Upper lobe of right lung (tissue), 1 donor: ENCODE measurements at regions not wholly inside any gene's neighbourhood (a gene's known extent, or its start where the extent isn't known, plus 50 kb on each side); places are given as distances from the start of the nearest gene placed in this dataset.

Experiments
- ATAC-seq: fragments of 200-7000 bp; cut with Tn5 transposase; one replicate; pipeline ENCODE4 v1.9.1; 2020; ENCODE audit warnings: mild to moderate bottlenecking, moderate library complexity
- DNase-seq: peaks from one replicate; pipeline ENCODE4 v3.0.0-alpha.2; 2020
- H3K27ac ChIP-seq: fragments of 200-600 bp; one replicate; pipeline ENCODE4 v1.8.0; 2022
- H3K27me3 ChIP-seq: fragments of 200-600 bp; one replicate; pipeline ENCODE4 v1.8.0; 2022; ENCODE audit warnings: mild to moderate bottlenecking
- H3K36me3 ChIP-seq: fragments of 200-600 bp; one replicate; pipeline ENCODE4 v1.8.0; 2022
- H3K4me1 ChIP-seq: fragments of 200-600 bp; one replicate; pipeline ENCODE4 v1.8.0; 2022
- H3K4me3 ChIP-seq: fragments of 200-600 bp; one replicate; pipeline ENCODE4 v1.8.0; 2022; ENCODE audit warnings: mild to moderate bottlenecking
- H3K9me3 ChIP-seq: fragments of 200-600 bp; one replicate; pipeline ENCODE4 v1.8.0; 2022
- CTCF ChIP-seq: fragments of 200-600 bp; IDR thresholded peaks from one replicate; pipeline ENCODE4 v1.8.0; 2022; ENCODE audit warnings: antibody characterized with exemption
- intact Hi-C: fragments of 100-400 bp; cut with DNase I; formaldehyde crosslinking; loops from one replicate; pipeline ENCODE4 v1.11.0; 2022
- donor health status: DM: no; HTN: yes; CAD: no; lungs with severe emphysema.

GRCh38 chr6:75546381-75546780 lies 52.8 kb upstream of the FILIP1 start:
- TF ChIP-seq CTCF, result peak; percentile 32
- Histone ChIP-seq H3K27ac (no peak overlapping the region), H3K4me1 (no peaks in the 10 kb centered on the region), H3K27me3 (no peaks in the 10 kb centered on the region), H3K9me3 (no peaks in the 10 kb centered on the region), H3K4me3 (no peak overlapping the region), H3K36me3 (no peaks in the 10 kb centered on the region)
- intact Hi-C loops, result no loop called here
- ATAC-seq, result peak; percentile 65
- DNase-seq, result no peak

- no peaks in the 10 kb centered on the region for H3K27me3 ChIP-seq
- no peak overlapping the region for H3K4me3 ChIP-seq
- no peak overlapping the region for H3K27ac ChIP-seq
- no peaks in the 10 kb centered on the region for H3K9me3 ChIP-seq
- ATAC-seq (no peak), DNase-seq (no peak)
- H3K4me1 ChIP-seq, result no peaks in the 10 kb centered on the region
- intact Hi-C loops, result no loop called here
- no peaks in the 10 kb centered on the region for H3K36me3 ChIP-seq
- no peak for TF ChIP-seq CTCF
Measured at GRCh38 chr6:75550544-75551167, 51.0 kb upstream of the SENP6 start.

GRCh38 chr6:75551367-75551952 lies 50.2 kb upstream of the SENP6 start:
- H3K4me3 ChIP-seq, result no peak overlapping the region
- no peaks in the 10 kb centered on the region for H3K27me3 ChIP-seq
- DNase-seq (no peak), ATAC-seq (no peak)
- intact Hi-C loops, result no loop called here
- H3K4me1 ChIP-seq, result no peaks in the 10 kb centered on the region
- no peak overlapping the region for H3K27ac ChIP-seq
- no peaks in the 10 kb centered on the region for H3K36me3 ChIP-seq
- TF ChIP-seq CTCF, result no peak
- H3K9me3 ChIP-seq, result no peaks in the 10 kb centered on the region
